OCI-LY7 (cell line): ENCODE measurements at regions not wholly inside any gene's neighbourhood (a gene's known extent, or its start where the extent isn't known, plus 50 kb on each side); places are given as distances from the start of the nearest gene placed in this dataset.

Source experiments
- BruUV-seq: library from RNA; stranded (reverse); fragments of 400-500 nt; replicated peaks from 2 replicates; lab custom pipeline; 2021; lab: Mats Ljungman, UMichigan
- CTCF ChIA-PET: fragments of 300-600 bp; sonication (Branson Sonifier 250); formaldehyde crosslinking; loops from one replicate; lab custom pipeline; 2022; ENCODE audit warnings: antibody characterized with exemption; ENCODE audit not compliant: unreplicated experiment; lab: Charles Lee
- POLR2A ChIA-PET: fragments of 300-600 bp; sonication (Branson Sonifier 250); formaldehyde crosslinking; loops from one replicate; lab custom pipeline; 2022; ENCODE audit warnings: antibody characterized with exemption; lab: Charles Lee
- DNase-seq: peaks from one replicate; pipeline ENCODE4 v3.0.0-alpha.2; 2015; ENCODE audit warnings: low spot score
- H2AFZ ChIP-seq: fragments of 200-600 bp; sonication (generic), shearing (Covaris generic); 2 replicates; pipeline ENCODE4 v1.6.1; 2014; ENCODE audit warnings: mild to moderate bottlenecking, antibody characterized with exemption, low read length, moderate library complexity
- H3K27ac ChIP-seq: fragments of 200-600 bp; sonication (generic); 2 replicates; pipeline ENCODE4 v1.5.1; 2014; ENCODE audit warnings: mixed run types, low read depth, mild to moderate bottlenecking, moderate library complexity, low read length, inconsistent platforms; ENCODE audit not compliant: poor library complexity, severe bottlenecking
- H3K36me3 ChIP-seq: fragments of 200-600 bp; sonication (generic); 2 replicates; pipeline ENCODE4 v1.6.1; 2014; ENCODE audit warnings: mild to moderate bottlenecking, antibody characterized with exemption, low read length, moderate library complexity, mixed read lengths; ENCODE audit not compliant: insufficient read depth
- H3K4me1 ChIP-seq: fragments of 200-600 bp; sonication (generic); 2 replicates; pipeline ENCODE4 v1.5.1; 2014; ENCODE audit warnings: mild to moderate bottlenecking, low read length; ENCODE audit not compliant: insufficient read depth, poor library complexity, severe bottlenecking
- H3K4me2 ChIP-seq: fragments of 200-600 bp; sonication (generic); 2 replicates; pipeline ENCODE4 v1.6.1; 2014; ENCODE audit warnings: mild to moderate bottlenecking, low read length
- H3K4me3 ChIP-seq: fragments of 200-600 bp; sonication (generic); 2 replicates; pipeline ENCODE4 v1.5.1; 2014; ENCODE audit warnings: mild to moderate bottlenecking, low read depth, low read length; ENCODE audit not compliant: poor library complexity, severe bottlenecking
- H3K79me2 ChIP-seq: fragments of 200-600 bp; sonication (generic); 2 replicates; pipeline ENCODE4 v1.6.1; 2016; ENCODE audit warnings: low read depth, mild to moderate bottlenecking, low read length, moderate library complexity, mixed read lengths; ENCODE audit not compliant: insufficient read depth
- H3K9me2 ChIP-seq: fragments of 200-600 bp; sonication (generic); 2 replicates; pipeline ENCODE4 v1.6.1; 2016; ENCODE audit warnings: mild to moderate bottlenecking, low read length, mixed read lengths; ENCODE audit not compliant: insufficient read depth
- H3K9me3 ChIP-seq: fragments of 200-600 bp; sonication (generic); 2 replicates; pipeline ENCODE4 v1.6.1; 2014; ENCODE audit warnings: mild to moderate bottlenecking, mixed run types, low read length, mixed read lengths
- H4K20me1 ChIP-seq: fragments of 200-600 bp; sonication (generic); 2 replicates; pipeline ENCODE4 v1.6.1; 2014; ENCODE audit warnings: mild to moderate bottlenecking, antibody characterized with exemption, low read length, moderate library complexity, mixed read lengths; ENCODE audit not compliant: insufficient read depth
- CTCF ChIP-seq: fragments of 200-600 bp; sonication (generic); conservative IDR thresholded peaks from 2 replicates; pipeline ENCODE4 v1.5.1; 2014; ENCODE audit warnings: mild to moderate bottlenecking, antibody characterized with exemption, low read length, moderate library complexity, mixed read lengths
- EZH2phosphoT487 ChIP-seq: fragments of 200-600 bp; sonication (generic); IDR thresholded peaks from 2 replicates; pipeline ENCODE4 v1.6.1; 2018; ENCODE audit warnings: low read depth, borderline replicate concordance, mild to moderate bottlenecking, mixed run types, antibody characterized with exemption, low read length, moderate library complexity, mixed read lengths
- intact Hi-C: fragments of 100-400 bp; cut with micrococcal nuclease; formaldehyde crosslinking; loops from one replicate; pipeline ENCODE4 v1.10.0; 2022; ENCODE audit not compliant: unreplicated experiment

GRCh38 chr3:34150992-34151391 lies 352.6 kb downstream of the PDCD6IP start:
- no peak for DNase-seq
- CTCF ChIA-PET = no interaction called here
- POLR2A ChIA-PET = interaction anchor here (0.7 kb wide), 1 partner anchor 1120 kb away, joined by 3 read pairs; no protein-coding TSS in a partner anchor
- H3K36me3 ChIP-seq = no peaks in the 10 kb centered on the region
- H3K4me1 ChIP-seq = peaks cover 13% of the 10 kb centered on the region
- no peak overlapping the region for H3K27ac ChIP-seq
- H3K9me2 ChIP-seq = no peaks in the 10 kb centered on the region; the same call in 1 of the 2 replicates
- H3K79me2 ChIP-seq = no peaks in the 10 kb centered on the region
- 0 out of 2 replicates have a peak overlapping the region, but pooled peaks have one; percentile 4 for H2AFZ ChIP-seq
- 0 out of 2 replicates have a peak overlapping the region, but pooled peaks have one; percentile 1 for H3K4me2 ChIP-seq
- H3K9me3 ChIP-seq = no peaks in the 10 kb centered on the region
- TF ChIP-seq CTCF (no peak), EZH2phosphoT487 (no peak)
- intact Hi-C loops = no loop called here
- no TSS peak for BruUV-seq
- H3K4me3 ChIP-seq = no peak overlapping the region
- H4K20me1 ChIP-seq = no peaks in the 10 kb centered on the region

- intact Hi-C loops = no loop called here
Measured at GRCh38 chr3:34152656-34153055, 354.2 kb downstream of the PDCD6IP start.

More at GRCh38 chr3:34152656-34153055, 354.2 kb downstream of the PDCD6IP start:
- DNase-seq = no peak
- Histone ChIP-seq H3K79me2 (no peaks in the 10 kb centered on the region), H4K20me1 (no peaks in the 10 kb centered on the region), H3K4me3 (no peak overlapping the region), H3K27ac (no peak overlapping the region), H2AFZ (no peak overlapping the region), H3K9me3 (no peaks in the 10 kb centered on the region), H3K9me2 (no peaks in the 10 kb centered on the region; the same call in 1 of the 2 replicates), H3K36me3 (no peaks in the 10 kb centered on the region), H3K4me1 (peaks cover 8% of the 10 kb centered on the region), H3K4me2 (no peak overlapping the region)
- TF ChIP-seq CTCF (no peak), EZH2phosphoT487 (no peak)
- ChIA-PET CTCF (no interaction called here), POLR2A (no interaction called here)
- no TSS peak for BruUV-seq
